ENCODE measurements at regions not wholly inside any gene's neighbourhood (a gene's known extent, or its start where the extent isn't known, plus 50 kb on each side); places are given as distances from the start of the nearest gene placed in this dataset.

GRCh38 chr12:97177481-97177880, 270.4 kb downstream of the NEDD1 start:
- TF ChIP-seq OSR1 (CRISPR knock-in tag; IDR thresholded peaks at IDR 0.05) (no peak), RARB (CRISPR knock-in tag; IDR thresholded peaks at IDR 0.05) (no peak)

Measured in SK-N-SH treated with all-trans-retinoic acid at 6 μM for 48 hours (cell line).